ENCODE measurements at regions not wholly inside any gene's neighbourhood (a gene's known extent, or its start where the extent isn't known, plus 50 kb on each side); places are given as distances from the start of the nearest gene placed in this dataset.

GRCh38 chr1:166721145-166721544, 118.1 kb upstream of the POGK start:
- Histone ChIP-seq H3K9me2 (replicated peaks; ENCODE audit: insufficient read depth, low read length) (no peaks in the 10 kb centered on the region), H3K4me3 (ENCODE audit: low read length) (no peak overlapping the region), H3F3A (ENCODE audit: insufficient read depth, low read length) (no peaks in the 10 kb centered on the region), H4K20me1 (ENCODE audit: insufficient read depth, low read length) (no peaks in the 10 kb centered on the region), H3K79me2 (ENCODE audit: low read length) (no peaks in the 10 kb centered on the region), H3K4me2 (ENCODE audit: low read depth, low read length) (no peak overlapping the region), H3K27ac (ENCODE audit: low read length) (no peak overlapping the region), H3K36me3 (replicated peaks; ENCODE audit: insufficient read depth, low read length) (no peaks in the 10 kb centered on the region), H3K27me3 (replicated peaks; ENCODE audit: insufficient read depth, low read length) (no peaks in the 10 kb centered on the region), H3K9ac (ENCODE audit: low read length) (no peak overlapping the region), H3K9me3 (replicated peaks; ENCODE audit: insufficient read depth, low read length) (no peaks in the 10 kb centered on the region), H2AFZ (ENCODE audit: low read length) (no peak overlapping the region), H3K4me1 (ENCODE audit: low read length) (no peaks in the 10 kb centered on the region)
- TF ChIP-seq EZH2 (optimal IDR thresholded peaks at IDR 0.05; ENCODE audit: low read depth, low read length) (no peak), CTCF (IDR thresholded peaks at IDR 0.05; ENCODE audit: low read length) (no peak), EZH2phosphoT487 (IDR thresholded peaks at IDR 0.05; ENCODE audit: low read length) (no peak)
- no peak for DNase-seq

GRCh38 chr1:166730299-166730888, 108.9 kb upstream of the POGK start:
- Histone ChIP-seq H3K4me2 (ENCODE audit: low read depth, low read length) (no peak overlapping the region), H3F3A (ENCODE audit: insufficient read depth, low read length) (no peaks in the 10 kb centered on the region), H3K4me3 (ENCODE audit: low read length) (no peak overlapping the region), H3K36me3 (replicated peaks; ENCODE audit: insufficient read depth, low read length) (no peaks in the 10 kb centered on the region), H3K27me3 (replicated peaks; ENCODE audit: insufficient read depth, low read length) (no peaks in the 10 kb centered on the region), H3K9me3 (replicated peaks; ENCODE audit: insufficient read depth, low read length) (no peaks in the 10 kb centered on the region), H3K4me1 (ENCODE audit: low read length) (no peaks in the 10 kb centered on the region), H4K20me1 (ENCODE audit: insufficient read depth, low read length) (no peaks in the 10 kb centered on the region), H3K27ac (ENCODE audit: low read length) (no peak overlapping the region), H3K79me2 (ENCODE audit: low read length) (no peaks in the 10 kb centered on the region), H3K9me2 (replicated peaks; ENCODE audit: insufficient read depth, low read length) (no peaks in the 10 kb centered on the region), H2AFZ (ENCODE audit: low read length) (no peak overlapping the region), H3K9ac (ENCODE audit: low read length) (no peak overlapping the region)
- TF ChIP-seq EZH2phosphoT487 (IDR thresholded peaks at IDR 0.05; ENCODE audit: low read length), result no peak
- peak; percentile 57 for TF ChIP-seq CTCF (IDR thresholded peaks at IDR 0.05; ENCODE audit: low read length)
- DNase-seq, result peak; percentile 71

- no peak overlapping the region for H2AFZ ChIP-seq (ENCODE audit: low read length)
- no peaks in the 10 kb centered on the region for H3F3A ChIP-seq (ENCODE audit: insufficient read depth, low read length)
- H3K9ac ChIP-seq (ENCODE audit: low read length), result no peak overlapping the region
- H3K27me3 ChIP-seq (replicated peaks; ENCODE audit: insufficient read depth, low read length), result no peaks in the 10 kb centered on the region
- H3K9me3 ChIP-seq (replicated peaks; ENCODE audit: insufficient read depth, low read length), result no peaks in the 10 kb centered on the region
- no peaks in the 10 kb centered on the region for H3K79me2 ChIP-seq (ENCODE audit: low read length)
- H3K36me3 ChIP-seq (replicated peaks; ENCODE audit: insufficient read depth, low read length), result no peaks in the 10 kb centered on the region
- TF ChIP-seq EZH2 (optimal IDR thresholded peaks at IDR 0.05; ENCODE audit: low read depth, low read length) (no peak), EZH2phosphoT487 (IDR thresholded peaks at IDR 0.05; ENCODE audit: low read length) (no peak), CTCF (IDR thresholded peaks at IDR 0.05; ENCODE audit: low read length) (no peak)
- DNase-seq, result no peak
- H3K9me2 ChIP-seq (replicated peaks; ENCODE audit: insufficient read depth, low read length), result no peaks in the 10 kb centered on the region
- no peak overlapping the region for H3K27ac ChIP-seq (ENCODE audit: low read length)
- no peaks in the 10 kb centered on the region for H4K20me1 ChIP-seq (ENCODE audit: insufficient read depth, low read length)
- H3K4me2 ChIP-seq (ENCODE audit: low read depth, low read length), result no peak overlapping the region
- no peaks in the 10 kb centered on the region for H3K4me1 ChIP-seq (ENCODE audit: low read length)
- H3K4me3 ChIP-seq (ENCODE audit: low read length), result no peak overlapping the region
These were observed 101.1 kb upstream of the POGK start for GRCh38 chr1:166738140-166738539.

Data from MM.1S (cell line).